ENCODE measurements at regions not wholly inside any gene's neighbourhood (a gene's known extent, or its start where the extent isn't known, plus 50 kb on each side); places are given as distances from the start of the nearest gene placed in this dataset.

DNA sequence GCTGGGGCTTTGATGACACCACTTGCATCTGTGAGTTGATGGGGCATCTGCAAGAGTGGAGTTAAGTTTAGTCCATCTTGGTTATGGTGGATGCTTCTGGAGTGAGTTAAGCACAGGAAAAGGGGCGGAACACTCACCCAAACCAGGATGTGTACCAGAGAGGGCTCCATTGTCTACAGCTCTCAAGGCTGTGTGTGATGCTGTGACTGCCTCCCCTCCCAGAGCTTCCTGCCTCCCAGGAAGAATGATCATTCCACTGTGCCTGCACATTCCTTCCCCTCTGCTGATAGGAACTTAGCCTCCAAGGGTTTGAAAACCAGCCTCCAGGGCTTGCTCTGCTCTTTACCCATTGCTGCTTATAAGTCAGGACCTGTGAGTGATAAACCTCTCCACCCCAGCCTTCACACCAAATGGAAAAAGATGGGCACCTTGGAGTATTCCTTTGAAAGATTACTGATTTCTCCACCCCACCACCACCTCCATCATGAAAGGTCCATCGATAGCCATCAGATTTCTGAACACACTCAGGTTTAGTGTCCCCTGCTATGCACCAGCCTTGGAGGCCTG lies 160.1 kb upstream of the SPRY4 start (continued):
- TF ChIP-seq USF2 (CRISPR knock-in tag; IDR thresholded peaks at IDR 0.05) (no peak), DIDO1 (tag; IDR thresholded peaks at IDR 0.05; ENCODE audit: low read depth) (no peak)

GRCh38 chr5:142482207-142482606 lies 157.4 kb upstream of the SPRY4 start:
- H3K79me2 ChIP-seq (ENCODE audit: control insufficient read depth, insufficient read depth, low read length): no peaks in the 10 kb centered on the region
- no peak overlapping the region for H3K9ac ChIP-seq (ENCODE audit: insufficient read depth in 1 of 2, low read depth in 2 of 2, low read length in 2 of 2)
- FAIRE-seq: no peak
- H3K9me3 ChIP-seq (replicated peaks; ENCODE audit: control insufficient read depth, insufficient read depth, low read depth, low read length): no peaks in the 10 kb centered on the region
- no peaks in the 10 kb centered on the region for H3K9me1 ChIP-seq (ENCODE audit: control insufficient read depth, insufficient read depth, low read length)
- DNase-seq (ENCODE audit: extremely low read depth in 1 of 4, low spot score in 3 of 4): no peak
- no peaks in the 10 kb centered on the region for H4K20me1 ChIP-seq (replicated peaks; ENCODE audit: control insufficient read depth, insufficient read depth, low read length)
- 4% methylated on average over 2 of the region's 2 CpGs for WGBS (ENCODE audit: insufficient coverage, low coverage, missing lambda C conversion rate)
- CTCF ChIA-PET (ENCODE audit: low intra/inter-chr PET ratio): no interaction called here
- POLR2A ChIA-PET: interaction anchor here (1.8 kb wide), 1 partner anchor 10 kb away, joined by 5 read pairs; no protein-coding TSS in a partner anchor
- H2AFZ ChIP-seq (ENCODE audit: low read depth, low read length): no peak overlapping the region
- no peak for ATAC-seq
- BruUV-seq (replicated peaks): no TSS peak
- no peaks in the 10 kb centered on the region for H3K36me3 ChIP-seq (ENCODE audit: control insufficient read depth, insufficient read depth, low read length)
- in situ Hi-C loops (cut with MboI): no loop called here
- H3K4me3 ChIP-seq: no peak overlapping the region
- H3K4me2 ChIP-seq (ENCODE audit: insufficient read depth, low read length): no peak overlapping the region
- H3K27ac ChIP-seq (ENCODE audit: extremely low read depth, low read depth, low read length): no peak overlapping the region
- peaks cover 0 to 24% of the 10 kb centered on the region in 2 experiments; a peak in 2 of 5 replicates for H3K27me3 ChIP-seq (ENCODE audit: control insufficient read depth in 2 of 2, insufficient read depth in 2 of 2, low read length in 2 of 2)
- H3K4me1 ChIP-seq (replicated peaks in 1 of 2; ENCODE audit: control insufficient read depth in 2 of 2, insufficient read depth in 2 of 2, low read length in 2 of 2): no peaks in the 10 kb centered on the region; a peak in 1 of 5 replicates
- intact Hi-C loops (cut with micrococcal nuclease): no loop called here
- no peak for TF ChIP-seq SNRNP70 (optimal IDR thresholded peaks at IDR 0.05; ENCODE audit: low read depth, low read length)
- no peak for TF ChIP-seq STAT5B (CRISPR knock-in tag; IDR thresholded peaks at IDR 0.05)
- TF ChIP-seq ZNF311 (CRISPR knock-in tag; IDR thresholded peaks at IDR 0.05): no peak
- TF ChIP-seq, protein P1, sequence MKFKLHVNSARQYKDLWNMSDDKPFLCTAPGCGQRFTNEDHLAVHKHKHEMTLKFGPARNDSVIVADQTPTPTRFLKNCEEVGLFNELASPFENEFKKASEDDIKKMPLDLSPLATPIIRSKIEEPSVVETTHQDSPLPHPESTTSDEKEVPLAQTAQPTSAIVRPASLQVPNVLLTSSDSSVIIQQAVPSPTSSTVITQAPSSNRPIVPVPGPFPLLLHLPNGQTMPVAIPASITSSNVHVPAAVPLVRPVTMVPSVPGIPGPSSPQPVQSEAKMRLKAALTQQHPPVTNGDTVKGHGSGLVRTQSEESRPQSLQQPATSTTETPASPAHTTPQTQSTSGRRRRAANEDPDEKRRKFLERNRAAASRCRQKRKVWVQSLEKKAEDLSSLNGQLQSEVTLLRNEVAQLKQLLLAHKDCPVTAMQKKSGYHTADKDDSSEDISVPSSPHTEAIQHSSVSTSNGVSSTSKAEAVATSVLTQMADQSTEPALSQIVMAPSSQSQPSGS (CRISPR knock-in tag; IDR thresholded peaks at IDR 0.05): no peak
- TF ChIP-seq PATZ1 (CRISPR knock-in tag; IDR thresholded peaks at IDR 0.05; ENCODE audit: borderline replicate concordance): no peak
- no peak for TF ChIP-seq SIN3A (IDR thresholded peaks at IDR 0.05; ENCODE audit: borderline replicate concordance in 2 of 2, control insufficient read depth in 1 of 2, low read depth in 2 of 2, low read length in 2 of 2)
- no peak for TF ChIP-seq CTBP1 (IDR thresholded peaks at IDR 0.05; ENCODE audit: borderline replicate concordance)
- no peak for TF ChIP-seq JUN (IDR thresholded peaks at IDR 0.05; ENCODE audit: borderline replicate concordance, low read depth, low read length)
- no peak for TF ChIP-seq JUN (CRISPR knock-in tag; IDR thresholded peaks at IDR 0.05; ENCODE audit: borderline replicate concordance)
- TF ChIP-seq ERF (CRISPR knock-in tag; IDR thresholded peaks at IDR 0.05): no peak
- no peak for TF ChIP-seq ARID1B (IDR thresholded peaks at IDR 0.05)
- TF ChIP-seq ETS2 (tag; IDR thresholded peaks at IDR 0.05; ENCODE audit: borderline replicate concordance, poor library complexity, severe bottlenecking): no peak
- no peak for TF ChIP-seq MTF1 (CRISPR knock-in tag; IDR thresholded peaks at IDR 0.05; ENCODE audit: borderline replicate concordance)
- TF ChIP-seq ZNF589 (CRISPR knock-in tag; IDR thresholded peaks at IDR 0.05; ENCODE audit: low read depth): no peak
- no peak for TF ChIP-seq JUNB (CRISPR knock-in tag; conservative IDR thresholded peaks at IDR 0.05)
- no peak for TF ChIP-seq CREM (IDR thresholded peaks at IDR 0.05; ENCODE audit: low read depth)
- TF ChIP-seq SOX6 (IDR thresholded peaks at IDR 0.05): no peak

All from K562 (cell line).